Suppressor macrophage (primary cell): ENCODE measurements at regions not wholly inside any gene's neighbourhood (a gene's known extent, or its start where the extent isn't known, plus 50 kb on each side); places are given as distances from the start of the nearest gene placed in this dataset.
"Not testable (repeated sequence)": the region's sequence is repeated elsewhere in the genome, so short reads cannot be mapped to it uniquely, and the experiment has no call there.

Experiments used
- DNase-seq, 4 experiments: peaks; one replicate each; pipeline ENCODE4 v3.0.0-alpha.2; 2020 to 2022

DNA sequence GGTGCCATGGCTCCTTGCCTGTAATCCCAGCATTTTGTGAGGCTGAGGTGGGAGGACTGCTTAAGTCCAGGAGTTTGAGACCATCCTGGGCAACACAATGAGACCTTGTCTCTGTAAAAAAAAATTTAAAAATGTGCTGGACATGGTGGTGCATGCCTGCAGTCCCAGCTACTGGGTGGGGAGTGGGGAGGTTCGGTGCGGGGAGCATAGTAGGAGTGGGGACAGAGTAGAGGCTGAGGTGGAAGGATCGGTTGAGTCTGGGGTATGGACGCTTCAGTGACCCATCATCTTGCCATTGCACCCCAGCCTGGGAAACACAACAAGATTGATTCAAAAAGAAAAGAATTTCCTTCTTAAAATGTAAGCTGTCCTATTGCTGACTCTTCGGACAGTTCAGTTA is 1490.0 kb upstream of the GBE1 start:
- no peak for DNase-seq

DNA sequence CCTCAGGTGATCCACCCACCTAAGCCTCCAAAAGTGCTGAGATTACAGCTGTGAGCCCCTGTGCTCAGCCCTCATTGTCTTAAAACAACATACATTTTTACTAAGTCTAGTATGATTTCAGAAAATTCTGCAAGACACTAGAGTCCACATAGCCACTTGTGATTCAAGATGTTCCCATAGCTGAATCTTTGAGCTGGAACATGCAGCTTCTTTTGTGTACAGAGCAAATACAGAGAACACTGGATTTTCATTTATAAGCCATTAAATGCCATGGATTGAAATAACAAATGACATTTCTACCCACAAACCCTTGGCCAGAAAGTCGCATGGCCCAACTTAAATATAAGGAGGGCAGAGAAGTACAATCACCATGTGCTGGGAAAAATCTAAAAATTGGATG is 1489.2 kb upstream of the GBE1 start:
- no peak for DNase-seq

DNA sequence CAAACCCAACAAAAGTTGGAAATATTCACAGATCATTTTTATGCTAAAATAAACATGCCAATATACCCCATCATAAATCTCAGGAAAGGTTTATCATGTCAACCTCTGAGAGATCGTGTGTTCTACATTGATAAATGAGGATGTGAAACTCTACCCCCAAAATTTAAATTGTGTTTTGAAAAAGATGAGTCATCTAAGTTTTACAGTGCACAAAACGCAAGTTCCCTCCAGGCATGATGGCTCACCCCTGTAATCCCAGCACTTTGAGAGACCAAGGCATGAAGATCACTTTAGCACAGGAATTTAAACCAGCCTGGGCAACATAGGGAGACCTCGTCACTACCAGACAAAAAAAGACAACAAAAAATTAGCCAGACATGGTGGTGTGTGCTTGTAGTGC is 1487.0 kb upstream of the GBE1 start:
- DNase-seq = no peak

DNA sequence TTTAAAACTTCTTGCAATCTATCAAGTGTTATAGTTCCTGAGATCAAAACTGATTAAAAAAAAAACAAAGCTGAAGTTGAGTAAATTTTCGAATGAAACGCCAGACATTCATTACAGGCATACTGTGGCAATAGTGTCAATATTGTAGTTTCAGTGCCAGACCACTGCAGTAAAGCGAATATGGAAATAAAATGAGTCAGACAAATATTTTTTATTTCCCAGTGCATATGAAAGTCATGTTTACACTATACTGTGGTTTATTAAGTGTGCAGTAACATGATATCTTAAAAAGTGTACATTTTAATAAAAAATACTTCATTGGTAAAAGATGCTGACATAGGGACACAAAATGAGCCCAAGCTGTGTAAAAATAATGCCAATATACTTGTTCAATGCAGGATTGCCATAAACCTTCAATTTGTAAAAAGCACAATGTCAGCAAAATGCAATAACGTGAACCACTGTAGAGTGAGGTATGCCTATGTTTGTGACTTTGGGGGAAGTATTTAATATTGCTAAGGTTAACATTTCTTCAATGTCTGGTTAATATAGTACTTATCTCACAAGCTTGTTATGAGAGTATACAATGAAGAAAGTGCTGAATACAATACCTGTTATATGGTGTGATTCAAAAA is 1473.9 kb upstream of the GBE1 start:
- no peak for DNase-seq

DNA sequence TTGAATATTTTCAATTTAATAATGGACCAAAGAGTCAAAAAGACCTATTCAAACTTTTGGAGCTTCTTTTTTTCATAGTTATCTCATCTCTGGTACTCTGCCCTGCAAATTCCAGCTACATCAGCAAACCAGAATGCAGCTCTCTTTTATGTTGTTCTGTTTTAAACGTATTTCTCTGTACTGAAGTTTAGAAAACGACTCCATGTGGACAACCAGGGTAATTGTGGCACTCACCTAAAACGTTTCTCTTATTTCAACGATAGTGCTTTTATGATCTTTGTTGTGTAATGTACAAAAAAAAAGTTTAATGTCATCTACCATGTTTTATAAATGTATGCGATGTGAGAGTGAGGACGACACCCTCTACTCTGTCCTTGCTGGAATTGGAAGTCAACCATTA is 1472.3 kb upstream of the GBE1 start:
- DNase-seq = no peak

DNA sequence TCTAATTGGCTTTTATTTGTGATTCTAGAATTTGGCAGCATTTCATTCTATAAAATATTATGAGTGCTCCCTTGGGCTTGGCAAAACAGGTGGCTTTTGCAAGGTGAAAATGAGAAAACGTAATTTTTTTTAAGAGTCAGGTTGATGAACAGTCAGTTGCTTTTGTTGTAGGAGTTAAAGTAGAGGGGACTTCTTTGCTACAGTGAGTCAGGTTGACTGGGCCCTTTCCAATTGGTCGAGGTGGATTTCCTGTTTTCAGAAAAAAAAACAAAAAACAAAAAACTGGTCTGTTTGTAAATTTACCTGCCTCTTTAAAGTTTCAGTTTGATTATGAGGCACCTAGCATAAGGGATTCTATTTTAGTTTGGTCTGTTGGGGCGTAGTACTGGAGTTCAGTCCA is 1469.4 kb upstream of the GBE1 start:
- DNase-seq = no peak

DNA sequence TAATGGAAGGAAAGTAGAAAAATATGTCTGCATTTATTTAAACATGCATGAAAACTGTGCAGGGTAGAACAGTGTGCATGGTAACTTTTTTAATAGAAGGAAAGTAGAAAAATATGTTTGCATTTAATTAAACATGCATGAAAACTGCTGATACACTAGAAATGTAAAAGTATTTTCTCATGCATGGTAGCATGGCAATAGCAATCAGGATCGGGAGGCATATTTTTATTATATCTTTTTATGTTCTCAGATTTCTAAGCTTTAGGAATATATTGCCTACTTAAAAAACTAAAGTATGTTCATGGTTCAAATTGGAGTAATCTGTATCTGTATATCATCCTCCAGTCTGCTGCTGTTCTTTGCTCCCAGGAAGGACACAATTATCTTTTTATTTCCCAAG is 1468.9 kb upstream of the GBE1 start:
- no peak for DNase-seq

DNA sequence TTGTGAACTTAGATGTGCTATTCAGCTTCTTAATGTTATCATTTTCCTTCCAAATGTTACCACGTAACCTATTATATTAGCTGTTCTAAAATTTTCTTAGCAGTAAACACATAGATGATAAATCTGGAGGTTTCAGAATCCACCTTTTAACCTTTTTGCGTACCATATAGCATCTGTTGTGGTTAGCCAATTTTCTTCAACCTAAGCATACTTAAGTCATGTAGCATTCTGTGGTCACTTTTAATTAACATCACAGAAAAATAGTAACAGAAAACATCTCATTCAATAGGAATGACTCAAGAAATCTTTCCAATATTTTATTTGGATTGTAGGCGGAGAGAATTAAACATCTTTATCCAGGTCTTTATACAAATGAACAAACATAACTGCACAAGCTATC is 1465.3 kb upstream of the GBE1 start:
- DNase-seq = no peak

DNA sequence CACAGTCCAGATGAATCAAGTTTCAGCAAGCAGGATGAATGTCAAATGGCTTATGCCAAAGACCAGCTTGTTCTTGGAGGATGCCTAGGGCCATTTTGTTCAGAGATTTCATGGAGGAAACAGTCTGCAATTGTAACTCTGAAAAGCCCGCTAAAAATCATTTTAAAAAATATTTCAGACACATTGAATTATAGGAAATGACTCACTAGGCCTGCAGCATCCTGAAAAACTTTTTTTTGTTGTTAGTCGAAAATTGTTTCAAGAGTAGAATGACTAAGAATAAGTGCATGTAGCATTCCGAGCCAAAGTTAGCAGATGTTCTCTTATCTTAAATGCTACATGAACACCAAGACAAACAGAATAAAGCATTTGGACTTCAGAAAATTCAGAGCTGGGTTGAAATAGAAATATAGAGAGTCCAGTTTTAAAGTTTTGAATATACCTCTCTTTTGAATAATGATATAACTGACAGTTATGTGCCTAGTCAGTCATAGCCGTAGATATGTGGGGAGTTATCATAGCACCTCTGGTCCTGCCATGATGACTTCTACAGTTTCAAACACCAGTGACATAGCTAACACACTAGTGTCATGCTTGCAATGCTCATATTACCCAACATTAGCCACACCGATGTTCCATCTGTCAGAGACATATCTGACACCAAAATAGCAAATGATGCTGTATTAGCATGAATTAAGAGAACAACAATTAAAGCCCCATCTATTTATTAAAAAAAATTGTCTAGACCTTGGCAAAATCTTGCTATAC is 1462.8 kb upstream of the GBE1 start:
- DNase-seq = no peak

DNA sequence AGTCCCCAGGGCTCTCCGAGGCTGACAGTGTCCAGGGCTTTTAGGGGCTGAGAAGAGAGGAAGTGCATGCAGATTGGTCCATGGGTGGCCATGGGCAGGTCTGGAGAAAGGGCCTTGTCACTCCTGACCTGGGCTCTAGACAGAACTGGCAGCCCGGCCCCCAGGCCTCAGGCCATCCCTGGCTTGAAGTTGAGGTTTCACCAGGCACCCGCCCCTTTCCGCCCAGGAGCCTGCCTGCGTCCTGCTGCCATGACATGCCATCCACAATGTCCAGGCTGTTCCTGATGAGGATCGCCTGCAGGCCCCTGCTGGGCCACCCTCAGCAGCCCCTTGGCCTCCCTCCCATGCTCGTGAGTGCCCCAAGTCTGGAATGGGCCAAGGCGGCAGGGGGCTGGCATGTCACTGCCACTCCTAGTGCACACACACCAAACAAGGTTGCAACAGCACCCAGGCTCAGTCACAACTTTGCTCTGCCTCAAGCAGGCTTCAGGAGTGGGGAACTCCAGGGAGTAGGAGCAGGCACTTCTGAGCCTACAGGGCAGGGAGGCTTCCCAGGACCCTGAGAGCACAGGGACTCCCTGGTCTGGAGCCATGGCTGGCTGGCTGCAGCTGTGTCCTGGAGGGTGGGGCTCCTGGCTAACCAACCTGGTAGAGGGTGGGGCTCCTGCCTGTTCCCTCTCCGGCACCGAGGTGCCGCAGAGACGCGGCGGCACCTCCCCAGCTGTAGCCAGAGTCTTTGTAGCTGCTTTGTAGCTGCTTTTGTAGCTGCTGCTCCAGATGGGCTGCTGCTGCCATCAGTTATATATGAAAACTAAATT is 1457.1 kb upstream of the GBE1 start:
- no peak for DNase-seq

DNA sequence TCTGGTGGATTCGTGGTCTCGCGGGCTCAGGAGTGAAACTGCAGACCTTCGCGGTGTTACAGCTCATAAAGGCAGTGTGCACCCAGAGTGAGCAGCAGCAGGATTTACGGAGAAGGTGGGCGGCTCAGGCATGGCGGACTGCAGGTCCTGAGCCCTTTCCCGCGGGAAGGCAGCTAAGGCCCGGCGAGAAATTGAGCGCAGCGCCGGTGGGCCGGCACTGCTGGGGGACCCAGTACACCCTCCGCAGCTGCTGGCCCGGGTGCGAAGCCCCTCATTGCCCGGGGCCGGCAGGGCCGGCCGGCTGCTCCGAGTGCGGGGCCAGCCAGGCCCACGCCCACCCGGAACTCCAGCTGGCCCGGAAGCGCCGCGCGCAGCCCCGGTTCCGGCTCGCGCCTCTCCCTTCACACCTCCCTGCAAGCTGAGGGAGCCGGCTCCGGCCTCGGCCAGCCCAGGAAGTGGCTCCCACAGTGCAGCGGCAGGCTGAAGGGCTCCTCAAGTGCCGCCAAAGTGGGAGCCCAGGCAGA is 1456.2 kb upstream of the GBE1 start:
- DNase-seq = not testable (repeated sequence)

DNA sequence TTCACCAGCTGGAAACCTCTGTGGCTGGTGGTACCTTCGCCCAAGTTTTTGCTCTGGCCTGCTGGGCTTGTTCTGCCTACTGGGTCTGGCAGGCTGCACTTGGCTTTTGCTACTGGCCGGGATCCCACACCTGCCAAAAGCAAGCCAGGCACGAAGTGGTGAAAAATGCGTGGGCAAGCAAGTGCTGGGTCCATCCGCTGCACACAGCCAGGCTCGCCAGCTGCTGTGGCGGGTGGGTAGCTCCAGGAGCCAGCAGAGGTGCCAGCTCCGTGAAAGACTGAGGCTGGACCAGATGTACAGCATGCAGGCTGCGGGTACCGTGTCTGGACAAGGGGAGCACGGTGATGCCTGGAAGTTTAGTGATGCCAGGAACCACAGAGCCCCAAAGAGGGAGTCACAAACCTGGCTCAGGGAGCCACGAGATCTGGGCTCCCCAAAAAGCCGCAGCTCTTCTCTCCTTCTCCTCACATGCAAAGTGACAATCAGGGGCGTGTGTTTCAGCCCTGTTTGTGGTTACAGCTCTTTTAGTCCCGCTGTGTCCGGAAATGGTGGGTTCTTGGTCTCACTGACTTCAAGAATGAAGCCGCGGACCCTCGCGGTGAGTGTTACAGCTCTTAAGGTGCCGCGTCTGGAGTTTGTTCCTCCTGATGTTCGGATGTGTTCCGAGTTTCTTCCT is 1455.6 kb upstream of the GBE1 start:
- no peak for DNase-seq

DNA sequence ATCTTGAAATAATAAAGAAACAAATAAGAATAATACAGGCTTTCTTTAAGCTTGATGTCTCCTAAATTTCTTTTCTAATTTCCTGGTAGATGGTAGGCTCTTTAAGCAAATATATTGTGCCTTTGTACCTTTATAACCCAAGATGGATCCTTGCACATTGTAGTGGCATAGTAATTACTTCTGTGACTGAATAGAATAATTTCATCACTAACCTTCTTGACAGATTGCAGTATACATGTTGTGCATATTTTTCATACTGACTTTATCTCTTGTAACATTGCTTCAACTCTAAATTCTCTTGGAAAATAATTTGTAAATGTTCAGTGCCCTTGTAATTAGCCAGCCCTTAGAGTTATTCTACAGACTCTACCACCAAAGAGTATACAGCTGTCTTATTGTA is 1433.8 kb upstream of the GBE1 start:
- DNase-seq = no peak

DNA sequence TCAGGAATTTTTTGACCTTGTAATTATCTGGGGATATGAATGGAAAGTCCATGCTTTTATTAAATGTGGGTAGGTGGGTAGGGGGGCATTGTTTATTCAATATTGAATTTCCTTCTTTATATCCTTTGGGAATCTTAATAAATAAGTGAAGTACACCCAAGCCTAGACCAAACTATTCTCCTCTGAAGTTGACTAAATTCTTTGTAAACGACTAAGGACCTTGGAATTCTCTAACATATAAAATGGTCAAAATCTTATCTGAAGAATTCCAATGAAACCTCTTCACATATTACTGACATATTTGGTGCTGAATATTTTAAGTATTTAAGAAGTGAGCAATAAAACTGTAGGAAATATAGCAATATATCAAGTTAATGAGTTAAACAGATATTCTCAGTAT is 1432.1 kb upstream of the GBE1 start:
- DNase-seq = no peak

DNA sequence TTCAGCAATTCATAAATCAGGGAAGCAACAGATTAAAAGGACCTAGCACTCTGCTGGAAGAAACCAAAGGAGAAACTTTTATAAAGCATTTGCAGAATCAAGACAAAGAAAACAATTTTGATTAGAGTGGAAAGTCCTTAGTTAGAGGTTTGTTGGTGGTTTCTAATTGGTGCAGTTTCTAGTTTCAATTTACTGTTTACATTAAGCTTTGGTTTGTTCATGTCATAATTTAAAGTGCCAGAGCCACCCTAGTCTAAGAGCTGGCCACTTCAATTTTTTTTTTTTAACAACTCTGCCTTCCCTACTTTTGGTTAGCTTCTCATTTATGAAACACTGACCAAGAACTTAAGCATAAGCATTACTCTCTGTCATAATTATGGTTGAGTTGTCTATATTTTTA is 1428.2 kb upstream of the GBE1 start:
- no peak for DNase-seq

DNA sequence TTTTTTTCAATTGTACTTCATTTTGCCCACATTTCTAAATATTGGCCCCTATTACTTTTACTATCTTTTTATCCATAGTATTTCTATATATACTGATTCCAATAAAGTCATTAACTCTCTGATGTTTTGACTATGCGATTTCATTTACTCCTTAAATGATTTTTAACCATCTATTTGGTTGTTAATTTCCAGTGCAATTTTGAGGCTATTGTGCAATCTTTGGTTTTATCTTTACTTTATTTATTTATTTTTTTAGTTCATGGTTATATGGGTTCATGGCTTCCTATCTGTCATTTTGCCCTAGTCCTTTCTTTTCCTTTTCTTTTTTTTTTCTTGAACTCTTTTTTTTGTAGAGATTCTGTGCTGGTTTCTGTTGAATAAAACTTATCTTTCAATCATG is 1408.0 kb upstream of the GBE1 start:
- no peak for DNase-seq

DNA sequence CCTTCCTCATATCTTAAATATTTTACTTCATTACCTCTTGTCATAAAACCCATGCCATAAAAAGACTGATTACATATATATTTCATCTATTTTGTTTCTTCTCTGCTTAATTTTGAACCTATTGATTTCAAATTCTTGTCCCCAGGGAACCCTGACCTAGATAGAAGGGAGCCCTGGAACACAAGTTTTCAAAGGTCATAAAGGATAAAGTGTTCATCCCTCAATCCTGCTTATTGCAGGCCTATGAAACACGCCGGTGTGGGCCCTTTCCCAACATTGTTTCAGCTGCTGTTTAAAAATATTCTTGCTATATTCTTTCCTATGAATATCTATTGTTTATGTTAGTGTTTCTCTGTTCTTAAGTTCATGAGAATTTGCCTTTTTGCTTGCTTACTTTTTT is 1389.5 kb upstream of the GBE1 start:
- no peak for DNase-seq

DNA sequence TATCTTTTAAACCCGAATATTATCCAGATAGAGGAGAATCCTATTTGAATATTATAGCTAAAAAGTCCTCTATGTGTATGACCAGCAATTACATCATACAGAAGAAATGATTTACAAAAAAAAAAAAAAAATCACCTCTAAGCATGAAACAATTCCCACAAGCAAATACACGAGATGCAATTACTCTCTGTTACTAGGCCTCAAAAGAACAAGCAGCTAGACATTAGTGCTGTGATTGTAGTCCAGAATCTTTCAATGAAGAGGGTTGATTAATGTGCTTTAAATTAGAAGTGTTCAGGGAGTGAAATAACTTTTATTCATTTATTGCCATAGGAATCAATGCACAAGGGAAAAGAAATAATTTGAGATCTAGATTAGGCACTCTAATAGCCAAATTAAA is 1379.5 kb upstream of the GBE1 start:
- DNase-seq = no peak

DNA sequence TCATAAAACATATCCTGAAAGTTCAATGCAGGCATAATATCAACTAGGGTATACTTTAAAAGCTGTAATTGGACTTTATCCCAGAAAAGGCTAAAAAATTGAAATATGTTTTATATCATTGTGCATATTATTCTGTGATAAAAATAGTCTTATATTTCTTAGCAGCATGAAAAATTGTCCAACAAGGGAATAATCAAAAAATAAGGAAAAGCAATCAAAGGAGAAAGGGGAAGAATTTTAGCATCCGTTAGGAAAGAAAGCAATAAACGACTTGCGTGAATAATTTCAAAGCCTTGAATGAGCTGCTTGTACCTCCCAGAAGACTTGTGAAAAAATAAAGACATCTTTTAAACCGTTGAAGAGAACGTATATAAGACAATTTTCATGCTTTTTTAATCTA is 1369.8 kb upstream of the GBE1 start:
- no peak for DNase-seq

DNA sequence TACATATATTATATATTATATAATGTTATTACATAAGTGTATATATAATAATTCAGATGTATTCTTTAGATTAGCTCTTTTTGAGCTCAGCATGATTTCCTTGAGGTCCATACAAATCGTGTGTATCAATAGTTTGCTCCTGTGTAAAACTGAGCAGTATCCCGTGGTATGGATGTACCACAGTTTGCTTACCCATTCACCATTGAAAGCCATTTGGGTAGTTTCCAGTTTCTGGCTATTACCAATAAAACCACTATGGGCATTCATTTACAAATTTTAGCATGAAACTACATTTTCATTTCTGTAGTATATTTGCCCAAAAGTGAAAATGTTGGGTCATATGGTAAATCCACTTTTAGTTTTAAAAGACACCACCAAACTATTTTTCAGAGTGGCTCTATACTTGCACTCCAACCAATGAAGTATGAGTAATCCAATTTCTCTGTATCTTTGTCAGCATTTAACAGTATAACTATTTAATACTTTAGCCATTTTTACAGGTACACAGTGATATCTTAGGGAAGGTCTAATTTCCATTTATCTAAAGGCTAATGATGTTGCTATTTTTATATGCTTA is 1361.4 kb upstream of the GBE1 start:
- no peak for DNase-seq

DNA sequence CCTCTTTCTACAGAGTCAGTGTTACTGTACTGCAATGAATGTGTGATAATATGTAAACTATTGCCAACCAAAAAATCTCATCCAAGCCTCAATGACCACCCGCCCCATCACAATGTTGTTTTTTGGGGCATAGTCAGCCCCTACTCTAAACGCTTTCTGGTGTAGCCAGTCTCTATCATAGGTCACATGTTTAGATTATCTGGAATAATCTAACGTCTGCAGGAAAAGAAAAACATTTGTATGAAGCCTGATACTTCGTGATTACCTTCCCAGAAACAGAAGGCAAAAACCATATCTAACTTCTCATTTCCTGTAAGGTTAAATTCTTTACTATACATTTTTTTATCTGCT is 1331.8 kb upstream of the GBE1 start:
- no peak for DNase-seq

DNA sequence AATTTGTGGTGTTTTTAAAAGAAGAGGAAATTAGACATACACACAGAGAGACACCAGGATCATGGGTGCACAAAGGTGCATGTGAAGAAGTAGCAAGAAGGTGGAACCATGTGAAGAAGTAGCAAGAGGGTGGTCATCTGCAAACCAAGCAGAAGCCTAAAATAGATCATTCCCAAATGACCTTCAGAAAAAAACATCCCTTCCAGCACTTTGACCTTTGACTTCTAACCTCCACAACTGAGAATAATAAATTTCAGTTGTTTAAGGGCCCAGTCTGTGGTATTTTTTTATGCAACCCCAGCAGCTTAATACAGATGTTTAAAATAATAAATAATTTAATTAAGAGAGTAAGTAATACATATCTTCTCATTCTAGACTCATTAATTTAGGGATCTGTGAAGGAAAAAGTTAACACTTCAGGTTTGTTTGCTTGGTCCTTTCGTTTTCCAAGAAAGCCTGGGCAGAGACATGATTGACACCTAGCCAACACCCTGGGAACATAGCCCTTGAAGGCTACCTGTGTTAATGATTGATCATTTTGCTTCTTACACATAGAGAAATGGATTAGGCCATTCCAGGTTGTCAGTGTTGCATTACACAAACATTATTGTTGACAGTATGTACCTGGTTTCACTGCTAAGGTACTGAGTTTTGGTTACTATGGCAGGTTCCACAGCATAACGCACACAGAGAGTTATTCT is 1331.2 kb upstream of the GBE1 start:
- DNase-seq = no peak
